ENCODE measurements at regions not wholly inside any gene's neighbourhood (a gene's known extent, or its start where the extent isn't known, plus 50 kb on each side); places are given as distances from the start of the nearest gene placed in this dataset.

DNA sequence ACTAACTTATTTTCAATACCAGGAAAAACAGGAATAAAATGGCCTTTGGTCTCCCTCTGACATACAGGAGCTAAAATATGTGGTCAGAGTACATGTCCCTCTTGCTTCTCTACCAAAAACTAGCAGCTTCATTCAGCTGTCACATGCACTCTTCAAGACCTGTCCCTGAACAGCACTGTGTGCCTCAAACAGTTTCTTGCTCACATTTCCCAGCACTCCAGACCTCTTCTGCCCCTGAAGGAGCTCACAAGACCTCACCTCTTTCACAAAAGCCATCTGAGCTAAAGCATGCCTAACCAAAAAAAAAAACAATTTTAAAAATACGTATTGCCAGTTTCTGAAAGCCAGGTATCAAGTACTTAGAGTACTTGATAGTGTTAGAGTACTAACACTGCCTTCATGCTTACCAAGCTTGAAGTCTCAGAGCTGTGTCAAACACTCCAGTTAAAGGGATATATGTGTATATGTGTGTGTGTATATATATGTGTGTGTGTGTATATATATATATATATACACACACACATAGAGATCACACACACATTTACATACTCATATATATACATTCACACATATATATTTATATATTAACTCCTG, 148.3 kb upstream of the POU3F2 start:
- peaks cover 2% of the 10 kb centered on the region for H3K4me1 Mint-ChIP-seq
- no peak for DNase-seq (ENCODE audit: low read depth, low spot score)
- no peaks in the 10 kb centered on the region for H3K9me3 Mint-ChIP-seq
- H3K27ac Mint-ChIP-seq (ENCODE audit: unreplicated experiment), result no peak overlapping the region
- no peaks in the 10 kb centered on the region for H3K36me3 Mint-ChIP-seq (ENCODE audit: low read depth)
- TF ChIP-seq, protein P1, sequence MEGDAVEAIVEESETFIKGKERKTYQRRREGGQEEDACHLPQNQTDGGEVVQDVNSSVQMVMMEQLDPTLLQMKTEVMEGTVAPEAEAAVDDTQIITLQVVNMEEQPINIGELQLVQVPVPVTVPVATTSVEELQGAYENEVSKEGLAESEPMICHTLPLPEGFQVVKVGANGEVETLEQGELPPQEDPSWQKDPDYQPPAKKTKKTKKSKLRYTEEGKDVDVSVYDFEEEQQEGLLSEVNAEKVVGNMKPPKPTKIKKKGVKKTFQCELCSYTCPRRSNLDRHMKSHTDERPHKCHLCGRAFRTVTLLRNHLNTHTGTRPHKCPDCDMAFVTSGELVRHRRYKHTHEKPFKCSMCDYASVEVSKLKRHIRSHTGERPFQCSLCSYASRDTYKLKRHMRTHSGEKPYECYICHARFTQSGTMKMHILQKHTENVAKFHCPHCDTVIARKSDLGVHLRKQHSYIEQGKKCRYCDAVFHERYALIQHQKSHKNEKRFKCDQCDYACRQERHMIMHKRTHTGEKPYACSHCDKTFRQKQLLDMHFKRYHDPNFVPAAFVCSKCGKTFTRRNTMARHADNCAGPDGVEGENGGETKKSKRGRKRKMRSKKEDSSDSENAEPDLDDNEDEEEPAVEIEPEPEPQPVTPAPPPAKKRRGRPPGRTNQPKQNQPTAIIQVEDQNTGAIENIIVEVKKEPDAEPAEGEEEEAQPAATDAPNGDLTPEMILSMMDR (conservative IDR thresholded peaks at IDR 0.05), result no peak
- no peaks in the 10 kb centered on the region for H3K27me3 Mint-ChIP-seq (ENCODE audit: low read depth)
- H3K4me3 Mint-ChIP-seq, result no peak overlapping the region

DNA sequence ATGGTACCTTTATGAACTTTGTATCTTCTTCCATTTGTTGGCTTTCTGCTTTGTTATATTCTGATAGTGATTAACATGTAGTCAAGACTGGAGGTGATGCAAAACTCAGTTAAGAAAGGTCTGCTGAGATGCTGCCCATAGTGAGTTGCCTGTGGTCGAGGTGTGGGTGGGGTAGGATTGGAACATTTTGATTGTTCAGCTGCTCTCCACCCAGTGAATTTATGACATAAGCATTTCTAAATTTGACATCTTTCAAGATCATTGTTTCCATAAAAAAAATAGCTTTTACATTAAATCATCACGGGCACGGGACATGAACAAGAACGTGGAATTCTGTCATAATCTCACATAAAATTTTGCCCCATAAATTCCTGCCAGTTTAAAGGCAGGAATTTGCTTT, 146.6 kb upstream of the POU3F2 start:
- no peak overlapping the region for H3K27ac Mint-ChIP-seq (ENCODE audit: unreplicated experiment)
- no peaks in the 10 kb centered on the region for H3K4me1 Mint-ChIP-seq
- H3K27me3 Mint-ChIP-seq (ENCODE audit: low read depth), result no peaks in the 10 kb centered on the region
- DNase-seq (ENCODE audit: low read depth, low spot score), result no peak
- H3K9me3 Mint-ChIP-seq, result no peaks in the 10 kb centered on the region
- H3K4me3 Mint-ChIP-seq, result no peak overlapping the region
- TF ChIP-seq, protein P1 (conservative IDR thresholded peaks at IDR 0.05), result no peak
- no peaks in the 10 kb centered on the region for H3K36me3 Mint-ChIP-seq (ENCODE audit: low read depth)

DNA sequence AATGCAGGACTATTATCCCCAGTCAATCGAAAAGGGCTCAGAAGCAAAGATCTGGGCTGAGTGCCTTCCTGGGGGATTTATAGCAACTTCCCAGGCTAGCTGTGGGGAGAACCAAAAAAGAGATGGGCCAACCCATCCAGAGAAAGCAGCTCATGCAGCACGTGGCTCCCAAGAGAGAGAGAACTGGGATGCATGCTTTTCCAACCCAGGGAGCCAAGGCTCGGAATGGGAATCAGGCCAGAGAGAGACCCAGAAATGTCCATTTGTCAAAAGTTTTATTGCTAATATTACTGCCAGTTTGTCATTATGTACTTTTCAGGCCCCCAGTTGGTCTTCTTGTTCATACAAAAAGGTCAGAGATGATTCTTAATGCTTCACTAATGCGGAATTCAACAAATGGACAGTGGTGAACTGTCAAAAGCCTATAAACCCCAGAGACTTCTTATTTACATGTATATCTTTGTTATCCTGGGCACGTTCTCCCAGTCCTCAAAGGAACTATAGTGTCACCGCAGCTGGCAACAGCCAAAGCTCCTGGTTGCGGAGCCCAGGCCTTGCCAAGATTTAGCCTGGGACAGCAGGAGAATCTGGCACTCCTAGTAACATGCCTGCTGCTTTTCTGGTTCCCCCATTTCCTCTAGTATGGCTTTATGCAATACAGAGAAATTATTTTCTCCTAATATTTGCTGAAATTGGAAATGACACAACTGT, 139.1 kb upstream of the POU3F2 start:
- Mint-ChIP-seq H3K27me3 (ENCODE audit: low read depth) (no peaks in the 10 kb centered on the region), H3K36me3 (ENCODE audit: low read depth) (no peaks in the 10 kb centered on the region), H3K9me3 (no peaks in the 10 kb centered on the region), H3K4me3 (no peak overlapping the region), H3K27ac (ENCODE audit: unreplicated experiment) (no peak overlapping the region), H3K4me1 (no peaks in the 10 kb centered on the region)
- TF ChIP-seq, protein P1 (conservative IDR thresholded peaks at IDR 0.05), result no peak
- DNase-seq (ENCODE audit: low read depth, low spot score), result no peak

DNA sequence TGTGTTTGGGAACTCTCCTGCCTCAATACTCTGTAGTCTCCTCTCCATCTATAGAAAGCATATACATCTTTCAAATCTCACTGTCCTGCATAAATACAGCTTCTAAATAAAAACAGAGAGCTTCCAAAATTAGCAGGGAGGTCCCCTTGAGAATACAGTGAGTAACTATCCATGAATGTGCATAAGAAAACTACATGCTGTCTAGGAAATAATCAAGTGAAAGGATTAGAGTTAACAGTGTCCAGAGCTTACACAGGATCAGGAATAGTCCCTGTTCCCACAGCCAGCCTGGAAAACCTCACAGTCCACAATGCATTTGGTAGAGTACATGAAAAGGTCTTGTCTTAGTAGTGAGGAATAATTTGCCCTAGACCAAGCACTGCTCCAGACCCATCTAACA, 123.0 kb upstream of the POU3F2 start:
- no peak for DNase-seq (ENCODE audit: low read depth, low spot score)
- no peak overlapping the region for H3K4me3 Mint-ChIP-seq
- H3K27ac Mint-ChIP-seq (ENCODE audit: unreplicated experiment), result no peak overlapping the region
- H3K9me3 Mint-ChIP-seq, result no peaks in the 10 kb centered on the region
- TF ChIP-seq, protein P1 (conservative IDR thresholded peaks at IDR 0.05), result no peak
- H3K4me1 Mint-ChIP-seq, result peaks cover 14% of the 10 kb centered on the region
- no peaks in the 10 kb centered on the region for H3K27me3 Mint-ChIP-seq (ENCODE audit: low read depth)
- H3K36me3 Mint-ChIP-seq (ENCODE audit: low read depth), result no peaks in the 10 kb centered on the region

DNA sequence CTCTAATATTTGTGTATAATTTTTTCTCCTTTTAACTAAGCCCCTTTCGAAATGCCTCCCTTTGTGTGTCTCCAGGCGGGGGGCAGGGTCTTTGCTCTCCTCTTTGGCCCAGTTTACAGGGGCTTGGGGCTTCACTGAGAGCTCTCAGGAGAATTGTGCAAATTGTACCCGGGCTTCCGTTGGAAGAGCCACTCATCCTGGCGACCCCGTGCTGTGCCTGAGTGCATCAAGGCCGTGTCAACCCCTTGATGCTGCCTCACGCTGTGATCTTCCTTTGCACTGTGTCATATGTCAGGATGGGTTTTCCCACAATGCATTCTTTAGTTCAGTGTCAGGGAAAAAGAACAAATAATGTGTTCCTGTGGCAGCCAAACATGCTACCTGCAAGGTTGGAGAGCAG, 118.0 kb upstream of the POU3F2 start:
- peak overlapping the region; percentile 81 for H3K4me3 Mint-ChIP-seq
- H3K9me3 Mint-ChIP-seq, result no peaks in the 10 kb centered on the region
- H3K4me1 Mint-ChIP-seq, result peaks cover 37% of the 10 kb centered on the region
- H3K27ac Mint-ChIP-seq (ENCODE audit: unreplicated experiment), result peak overlapping the region; percentile 98
- H3K27me3 Mint-ChIP-seq (ENCODE audit: low read depth), result no peaks in the 10 kb centered on the region
- H3K36me3 Mint-ChIP-seq (ENCODE audit: low read depth), result no peaks in the 10 kb centered on the region
- peak; percentile 33 for DNase-seq (ENCODE audit: low read depth, low spot score)
- TF ChIP-seq, protein P1 (conservative IDR thresholded peaks at IDR 0.05), result no peak
